ENCODE measurements at regions not wholly inside any gene's neighbourhood (a gene's known extent, or its start where the extent isn't known, plus 50 kb on each side); places are given as distances from the start of the nearest gene placed in this dataset.

GRCh38 chr3:193790086-193790990 is 197.3 kb downstream of the OPA1 start:
- H3K36me3 Mint-ChIP-seq (ENCODE audit: low read depth), result peaks cover under 1% of the 10 kb centered on the region; the same call in 2 of the 3 replicates
- Histone ChIP-seq H3K4me1 (ENCODE audit: insufficient read depth) (peaks cover 26% of the 10 kb centered on the region), H3K4me3 (no peak overlapping the region), H3K36me3 (ENCODE audit: insufficient read depth) (no peaks in the 10 kb centered on the region), H3K4me2 (no peak overlapping the region), H3K27ac (ENCODE audit: low read depth) (no peak overlapping the region), H3K79me2 (replicated peaks; ENCODE audit: insufficient read depth) (no peaks in the 10 kb centered on the region), H2AFZ (no peak overlapping the region), H3F3A (replicated peaks; ENCODE audit: low read depth) (0 out of 2 replicates have a peak, but pooled peaks cover 3% of the 10 kb centered on the region), H3K27me3 (ENCODE audit: insufficient read depth) (no peaks in the 10 kb centered on the region; the same call in 1 of the 2 replicates), H4K20me1 (replicated peaks; ENCODE audit: insufficient read depth) (no peaks in the 10 kb centered on the region), H3K9me2 (ENCODE audit: insufficient read depth) (0 out of 2 replicates have a peak, but pooled peaks cover 3% of the 10 kb centered on the region)
- no peaks in the 10 kb centered on the region; the same call in 2 of the 3 replicates for H3K9me3 Mint-ChIP-seq
- peaks cover 61% of the 10 kb centered on the region for H3K4me1 Mint-ChIP-seq
- DNase-seq (ENCODE audit: low spot score) (no peak), ATAC-seq (no peak)
- H3K4me3 Mint-ChIP-seq, result no peak overlapping the region
- no peak for TF ChIP-seq EZH2 (IDR thresholded peaks at IDR 0.05; ENCODE audit: low read depth, unreplicated experiment)
- no peak for TF ChIP-seq NANOG (IDR thresholded peaks at IDR 0.05; ENCODE audit: borderline replicate concordance)
- TF ChIP-seq POLR2AphosphoS5 (IDR thresholded peaks at IDR 0.05; ENCODE audit: low read depth), result no peak
- no peak for TF ChIP-seq ZNF114 (CRISPR knock-in tag; IDR thresholded peaks at IDR 0.05)
- no peak for TF ChIP-seq STAT1 (IDR thresholded peaks at IDR 0.05; ENCODE audit: unreplicated experiment)
- H3K27me3 Mint-ChIP-seq (ENCODE audit: insufficient read depth, low read depth, poor library complexity), result peaks cover 17% of the 10 kb centered on the region
- H3K27ac Mint-ChIP-seq, result no peak overlapping the region

- H3K4me3 ChIP-seq, result no peak overlapping the region
- H3K4me3 Mint-ChIP-seq, result no peak overlapping the region
- H3F3A ChIP-seq (replicated peaks; ENCODE audit: low read depth), result 0 out of 2 replicates have a peak, but pooled peaks cover 3% of the 10 kb centered on the region
- peaks cover 64% of the 10 kb centered on the region for H3K4me1 Mint-ChIP-seq
- 0 out of 2 replicates have a peak, but pooled peaks cover 3% of the 10 kb centered on the region for H3K9me2 ChIP-seq (ENCODE audit: insufficient read depth)
- H3K27me3 Mint-ChIP-seq (ENCODE audit: insufficient read depth, low read depth, poor library complexity), result peaks cover 16% of the 10 kb centered on the region
- H3K36me3 ChIP-seq (ENCODE audit: insufficient read depth), result no peaks in the 10 kb centered on the region
- ATAC-seq (peak; percentile 8; the same call in 1 of the 3 replicates), DNase-seq (ENCODE audit: low spot score) (no peak)
- H3K9me3 Mint-ChIP-seq, result peaks cover 4% of the 10 kb centered on the region; the same call in 2 of the 3 replicates
- H3K4me2 ChIP-seq, result 0 out of 2 replicates have a peak overlapping the region, but pooled peaks have one; percentile 22
- TF ChIP-seq CTCF (conservative IDR thresholded peaks at IDR 0.05; ENCODE audit: low read depth in 2 of 2) (no peak), ZNF114 (CRISPR knock-in tag; IDR thresholded peaks at IDR 0.05) (no peak), ZNF462 (CRISPR knock-in tag; IDR thresholded peaks at IDR 0.05) (peak; percentile 54; the same call in 1 of the 2 replicates), STAT1 (IDR thresholded peaks at IDR 0.05; ENCODE audit: unreplicated experiment) (no peak), ZNF331 (CRISPR knock-in tag; IDR thresholded peaks at IDR 0.05; ENCODE audit: low read depth) (no peak)
- H3K27ac Mint-ChIP-seq, result no peak overlapping the region
- no peaks in the 10 kb centered on the region for H4K20me1 ChIP-seq (replicated peaks; ENCODE audit: insufficient read depth)
- peaks cover 26% of the 10 kb centered on the region for H3K4me1 ChIP-seq (ENCODE audit: insufficient read depth)
- peaks cover 3% of the 10 kb centered on the region; the same call in 2 of the 3 replicates for H3K36me3 Mint-ChIP-seq (ENCODE audit: low read depth)
- no peak overlapping the region for H3K27ac ChIP-seq (ENCODE audit: low read depth)
- no peak overlapping the region for H2AFZ ChIP-seq
- H3K79me2 ChIP-seq (replicated peaks; ENCODE audit: insufficient read depth), result no peaks in the 10 kb centered on the region
- H3K27me3 ChIP-seq (ENCODE audit: insufficient read depth), result no peaks in the 10 kb centered on the region; the same call in 1 of the 2 replicates
Measured at GRCh38 chr3:193791041-193792032, 198.3 kb downstream of the OPA1 start.
